ENCODE measurements at regions not wholly inside any gene's neighbourhood (a gene's known extent, or its start where the extent isn't known, plus 50 kb on each side); places are given as distances from the start of the nearest gene placed in this dataset.

GRCh38 chr9:134556531-134557068 is 85.0 kb upstream of the COL5A1 start:
- TF ChIP-seq CBX5 (IDR thresholded peaks at IDR 0.05; ENCODE audit: low read depth, low read length) (no peak), HDAC2 (IDR thresholded peaks at IDR 0.05; ENCODE audit: borderline replicate concordance in 1 of 2, low read depth in 2 of 2, low read length in 2 of 2) (no peak), FOSL1 (IDR thresholded peaks at IDR 0.05; ENCODE audit: insufficient read depth, low read depth, low read length) (no peak), TAF1 (IDR thresholded peaks at IDR 0.05; ENCODE audit: low read depth, low read length) (no peak), POLR2A (IDR thresholded peaks at IDR 0.05; ENCODE audit: control extremely low read depth in 1 of 2, low read depth in 2 of 2, low read length in 2 of 2) (no peak), CTCF (IDR thresholded peaks at IDR 0.05; ENCODE audit: control extremely low read depth in 1 of 3, insufficient read depth in 1 of 3, low read depth in 1 of 3, low read length in 3 of 3) (no peak), ATF3 (IDR thresholded peaks at IDR 0.05; ENCODE audit: insufficient read depth, low read depth, low read length) (no peak), POLR2AphosphoS5 (IDR thresholded peaks at IDR 0.05; ENCODE audit: low read depth, low read length) (no peak)
